B cell (primary cell): ENCODE measurements at regions not wholly inside any gene's neighbourhood (a gene's known extent, or its start where the extent isn't known, plus 50 kb on each side); places are given as distances from the start of the nearest gene placed in this dataset.

Experiments used
- ATAC-seq: fragments of 200-7000 bp; cut with Tn5 transposase; one replicate; pipeline ENCODE4 v1.10.0; 2021; ENCODE audit warnings: low read depth, mild to moderate bottlenecking, moderate number of reproducible peaks, moderate library complexity
- CTCF ChIA-PET: fragments of 350-600 bp; sonication (Branson Sonifier 250); formaldehyde crosslinking; loops from one replicate; lab custom pipeline; 2021; ENCODE audit warnings: antibody characterized with exemption, inconsistent platforms; lab: Charles Lee
- POLR2A ChIA-PET: fragments of 350-600 bp; sonication (Branson Sonifier 250); formaldehyde crosslinking; loops from one replicate; lab custom pipeline; 2021; ENCODE audit warnings: antibody characterized with exemption; lab: Charles Lee
- DNase-seq: peaks from one replicate; pipeline ENCODE4 v3.0.0; 2013
- H2AFZ ChIP-seq: 2 replicates; pipeline ENCODE4 v1.6.1; 2012; ENCODE audit warnings: mild to moderate bottlenecking, low read depth, low read length; ENCODE audit not compliant: insufficient read depth, poor library complexity, severe bottlenecking
- H3K27ac ChIP-seq, 2 donors: 1 replicate in 1 of 2; 2 replicates in 1 of 2; pipeline ENCODE4 v1.5.1; 2012 to 2013; ENCODE audit warnings: low read length in 2 of 2, mild to moderate bottlenecking in 2 of 2, moderate library complexity in 1 of 2
- H3K27me3 ChIP-seq, 4 experiments: fragments of 200-600 bp in 1 of 4; sonication (generic) in 1 of 4; replicated peaks in 1 of 4; 1 replicate in 2 of 4; 2 replicates in 2 of 4; pipeline versions ENCODE4 v1.6.1 to v1.7.0; 2013 to 2016; ENCODE audit warnings: low read length in 3 of 4, mild to moderate bottlenecking in 2 of 4, mixed read lengths in 1 of 4, moderate library complexity in 1 of 4; ENCODE audit not compliant: insufficient read depth in 4 of 4, control insufficient read depth in 3 of 4; ENCODE audit errors: control extremely low read depth in 1 of 4
- H3K36me3 ChIP-seq, 2 experiments: replicated peaks in 1 of 2; 1 replicate in 1 of 2; 2 replicates in 1 of 2; pipeline versions ENCODE4 v1.6.1 to v1.7.1; 2013; ENCODE audit warnings: low read length in 1 of 2; ENCODE audit not compliant: insufficient read depth in 2 of 2, control insufficient read depth in 1 of 2; ENCODE audit errors: control extremely low read depth in 1 of 2, extremely low read depth in 1 of 2
- H3K4me1 ChIP-seq, 2 donors: fragments of 200-600 bp in 1 of 2; sonication (generic) in 1 of 2; 1 replicate in 1 of 2; 2 replicates in 1 of 2; pipeline versions ENCODE4 v1.5.1 to v1.6.1; 2013 to 2017; ENCODE audit warnings: low read length in 2 of 2; ENCODE audit not compliant: control insufficient read depth in 2 of 2, insufficient read depth in 2 of 2
- H3K4me2 ChIP-seq: replicated peaks from 2 replicates; pipeline ENCODE3; 2012; ENCODE audit warnings: mild to moderate bottlenecking, low read depth, low read length; ENCODE audit not compliant: poor library complexity, severe bottlenecking
- H3K4me3 ChIP-seq, 5 experiments: fragments of 200-600 bp in 1 of 5; sonication (generic) in 1 of 5; 1 replicate in 3 of 5; 2 replicates in 2 of 5; pipeline versions ENCODE4 v1.5.1 to v1.7.0; 2011 to 2016; ENCODE audit warnings: low read length in 4 of 5, mild to moderate bottlenecking in 4 of 5, low read depth in 2 of 5, control low read depth in 1 of 5, moderate library complexity in 1 of 5; ENCODE audit not compliant: insufficient read depth in 1 of 5; ENCODE audit errors: control extremely low read depth in 1 of 5, extremely low read depth in 1 of 5
- H3K79me2 ChIP-seq: fragments of 200-600 bp; sonication (generic); one replicate; pipeline ENCODE4 v1.6.0; 2016; ENCODE audit warnings: low read length; ENCODE audit not compliant: control insufficient read depth, insufficient read depth
- H3K9ac ChIP-seq: fragments of 200-600 bp; sonication (generic); 2 replicates; pipeline ENCODE4 v1.6.1; 2017; ENCODE audit warnings: mild to moderate bottlenecking, low read length, moderate library complexity
- H3K9me3 ChIP-seq, 3 donors: one replicate each; pipeline versions ENCODE4 v1.6.1 to v1.7.1; 2013; ENCODE audit warnings: low read length in 2 of 3; ENCODE audit not compliant: control insufficient read depth in 2 of 3, insufficient read depth in 1 of 3; ENCODE audit errors: control extremely low read depth in 1 of 3
- H4K20me1 ChIP-seq: 2 replicates; pipeline ENCODE4 v1.6.0; 2012; ENCODE audit warnings: mild to moderate bottlenecking, low read length; ENCODE audit not compliant: insufficient read depth, control insufficient read depth, poor library complexity, severe bottlenecking
- H3K27ac Mint-ChIP-seq: one replicate; pipeline ENCODE4 v1.8.0; 2021; ENCODE audit warnings: mixed read lengths
- H3K27me3 Mint-ChIP-seq: one replicate; pipeline ENCODE4 v1.8.0; 2021; ENCODE audit warnings: mixed read lengths
- H3K4me1 Mint-ChIP-seq: one replicate; pipeline ENCODE4 v1.8.0; 2021; ENCODE audit warnings: mixed read lengths
- H3K4me3 Mint-ChIP-seq: one replicate; pipeline ENCODE4 v1.8.0; 2021; ENCODE audit warnings: mixed read lengths
- H3K9me3 Mint-ChIP-seq: one replicate; pipeline ENCODE4 v1.8.0; 2022; ENCODE audit warnings: mixed read lengths; ENCODE audit not compliant: insufficient read depth
- EZH2 ChIP-seq: IDR thresholded peaks from 2 replicates; pipeline ENCODE4 v1.6.1; 2012; ENCODE audit warnings: borderline replicate concordance, low read depth, mild to moderate bottlenecking, moderate library complexity, low read length; ENCODE audit not compliant: insufficient read depth, poor library complexity, severe bottlenecking
- WGBS: methylation state at CpG from one replicate; pipeline ENCODE4 v1.1.5; 2013; ENCODE audit warnings: missing lambda C conversion rate; ENCODE audit not compliant: insufficient coverage; 5-methylcytosine and 5-hydroxymethylcytosine counted together
- intact Hi-C: fragments of 100-400 bp; cut with micrococcal nuclease; formaldehyde crosslinking; loops from one replicate; pipeline ENCODE4 v1.10.0; 2022
- TF ChIP-seq, protein P1 (sequence below): fragments of 200-600 bp; IDR thresholded peaks from one replicate; pipeline ENCODE4 v1.8.0; 2022; ENCODE audit warnings: antibody characterized with exemption, mild to moderate bottlenecking

GRCh38 chr11:109320595-109320994 lies 101.4 kb upstream of the C11orf87 start:
- no peak overlapping the region for H3K27ac Mint-ChIP-seq
- no CpG with 5 or more reads among the region's 1 CpG for WGBS
- intact Hi-C loops = no loop called here
- Histone ChIP-seq H3K79me2 (no peaks in the 10 kb centered on the region), H3K27ac (no peak overlapping the region), H3K4me2 (no peak overlapping the region), H3K27me3 (no peaks in the 10 kb centered on the region), H2AFZ (no peak overlapping the region), H3K4me3 (no peak overlapping the region), H4K20me1 (no peaks in the 10 kb centered on the region), H3K4me1 (no peaks in the 10 kb centered on the region), H3K36me3 (no peaks in the 10 kb centered on the region), H3K9me3 (no peaks in the 10 kb centered on the region), H3K9ac (no peak overlapping the region)
- no peaks in the 10 kb centered on the region for H3K4me1 Mint-ChIP-seq
- CTCF ChIA-PET = no interaction called here
- ATAC-seq = no peak
- no peaks in the 10 kb centered on the region for H3K27me3 Mint-ChIP-seq
- no peak for DNase-seq
- H3K9me3 Mint-ChIP-seq = no peaks in the 10 kb centered on the region
- no peak overlapping the region for H3K4me3 Mint-ChIP-seq
- POLR2A ChIA-PET = no interaction called here
- TF ChIP-seq, protein P1, sequence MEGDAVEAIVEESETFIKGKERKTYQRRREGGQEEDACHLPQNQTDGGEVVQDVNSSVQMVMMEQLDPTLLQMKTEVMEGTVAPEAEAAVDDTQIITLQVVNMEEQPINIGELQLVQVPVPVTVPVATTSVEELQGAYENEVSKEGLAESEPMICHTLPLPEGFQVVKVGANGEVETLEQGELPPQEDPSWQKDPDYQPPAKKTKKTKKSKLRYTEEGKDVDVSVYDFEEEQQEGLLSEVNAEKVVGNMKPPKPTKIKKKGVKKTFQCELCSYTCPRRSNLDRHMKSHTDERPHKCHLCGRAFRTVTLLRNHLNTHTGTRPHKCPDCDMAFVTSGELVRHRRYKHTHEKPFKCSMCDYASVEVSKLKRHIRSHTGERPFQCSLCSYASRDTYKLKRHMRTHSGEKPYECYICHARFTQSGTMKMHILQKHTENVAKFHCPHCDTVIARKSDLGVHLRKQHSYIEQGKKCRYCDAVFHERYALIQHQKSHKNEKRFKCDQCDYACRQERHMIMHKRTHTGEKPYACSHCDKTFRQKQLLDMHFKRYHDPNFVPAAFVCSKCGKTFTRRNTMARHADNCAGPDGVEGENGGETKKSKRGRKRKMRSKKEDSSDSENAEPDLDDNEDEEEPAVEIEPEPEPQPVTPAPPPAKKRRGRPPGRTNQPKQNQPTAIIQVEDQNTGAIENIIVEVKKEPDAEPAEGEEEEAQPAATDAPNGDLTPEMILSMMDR = no peak
- no peak for TF ChIP-seq EZH2

DNA sequence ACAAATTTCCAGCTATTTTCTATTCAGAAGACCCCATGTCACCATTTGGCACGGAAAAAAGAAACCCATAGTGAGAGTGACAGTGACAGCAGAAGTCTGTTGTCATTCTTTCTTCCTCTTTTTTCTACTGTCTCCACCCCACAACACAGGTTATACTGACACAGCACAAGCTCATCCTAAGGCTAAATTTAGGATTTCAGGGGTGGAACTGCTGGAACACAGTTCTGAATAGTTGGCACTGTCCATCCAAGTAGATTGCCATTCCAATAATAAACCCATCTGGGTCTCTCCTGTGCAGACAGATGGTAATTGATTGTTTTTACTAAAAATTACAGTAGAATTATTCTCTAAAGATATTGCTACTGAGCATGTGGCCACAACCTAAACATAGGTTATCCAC lies 95.2 kb upstream of the C11orf87 start:
- no peak for ATAC-seq
- peaks cover 2% of the 10 kb centered on the region for H3K9me3 Mint-ChIP-seq
- DNase-seq = no peak
- ChIA-PET CTCF (no interaction called here), POLR2A (no interaction called here)
- no peak overlapping the region for H3K9ac ChIP-seq
- no peak overlapping the region for H3K27ac Mint-ChIP-seq
- H3K9me3 ChIP-seq = no peaks in the 10 kb centered on the region
- no CpG with 5 or more reads among the region's 1 CpG for WGBS
- no peaks in the 10 kb centered on the region for H3K4me1 ChIP-seq
- no peak overlapping the region for H3K27ac ChIP-seq
- no peaks in the 10 kb centered on the region for H3K79me2 ChIP-seq
- TF ChIP-seq, protein P1 = no peak
- TF ChIP-seq EZH2 = no peak
- H4K20me1 ChIP-seq = no peaks in the 10 kb centered on the region
- H3K4me1 Mint-ChIP-seq = no peaks in the 10 kb centered on the region
- H2AFZ ChIP-seq = no peak overlapping the region
- H3K4me3 Mint-ChIP-seq = no peak overlapping the region
- no peaks in the 10 kb centered on the region for H3K27me3 Mint-ChIP-seq
- no peaks in the 10 kb centered on the region for H3K36me3 ChIP-seq
- intact Hi-C loops = no loop called here
- no peak overlapping the region for H3K4me2 ChIP-seq
- H3K4me3 ChIP-seq = no peak overlapping the region
- H3K27me3 ChIP-seq = no peaks in the 10 kb centered on the region
